AG08396 (cell line): ENCODE measurements at regions not wholly inside any gene's neighbourhood (a gene's known extent, or its start where the extent isn't known, plus 50 kb on each side); places are given as distances from the start of the nearest gene placed in this dataset.

Experiments
- DNase-seq: peaks from one replicate; pipeline ENCODE4 v3.0.0; 2012; ENCODE audit warnings: low spot score, mixed read lengths

DNA sequence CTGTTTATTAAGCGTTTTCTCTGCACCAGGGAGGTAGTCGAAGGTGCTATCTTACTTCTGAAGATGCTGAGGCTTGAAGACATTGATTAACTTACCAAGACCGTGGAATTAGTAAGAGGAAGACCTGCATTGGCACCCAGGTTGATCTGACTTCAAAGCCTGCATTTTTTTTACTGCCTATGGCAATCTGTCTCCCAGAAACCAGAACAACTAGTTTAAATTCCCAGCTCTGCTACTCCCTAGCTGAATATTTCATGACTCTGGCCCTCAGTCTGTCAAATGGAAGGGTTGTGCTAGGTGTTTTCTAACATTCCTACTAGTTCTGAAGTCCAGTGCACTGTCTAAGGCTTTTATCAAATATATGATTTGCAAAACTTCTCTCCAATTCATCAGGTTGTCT, 52.0 kb upstream of the GRAMD1B start:
- no peak for DNase-seq

DNA sequence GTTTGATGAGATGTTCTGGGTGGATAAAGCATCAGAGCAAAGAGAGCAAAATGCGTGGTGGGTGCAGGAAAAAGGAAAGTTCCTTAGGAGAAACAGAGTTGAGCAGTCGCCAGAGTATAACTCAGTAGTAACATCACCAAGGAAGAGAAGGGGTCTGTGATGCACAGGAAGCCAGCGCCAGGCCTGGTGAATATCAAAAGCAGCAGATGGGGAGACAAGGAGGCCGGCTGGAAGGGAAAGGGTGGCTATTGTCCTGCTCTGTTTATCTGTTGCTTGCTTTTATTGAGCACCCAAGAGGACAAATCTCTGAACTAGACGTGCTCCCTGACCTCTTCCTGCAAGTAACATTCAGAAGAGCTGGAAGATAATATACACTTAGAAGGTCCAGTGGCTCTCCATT, 52.7 kb upstream of the GRAMD1B start:
- no peak for DNase-seq

DNA sequence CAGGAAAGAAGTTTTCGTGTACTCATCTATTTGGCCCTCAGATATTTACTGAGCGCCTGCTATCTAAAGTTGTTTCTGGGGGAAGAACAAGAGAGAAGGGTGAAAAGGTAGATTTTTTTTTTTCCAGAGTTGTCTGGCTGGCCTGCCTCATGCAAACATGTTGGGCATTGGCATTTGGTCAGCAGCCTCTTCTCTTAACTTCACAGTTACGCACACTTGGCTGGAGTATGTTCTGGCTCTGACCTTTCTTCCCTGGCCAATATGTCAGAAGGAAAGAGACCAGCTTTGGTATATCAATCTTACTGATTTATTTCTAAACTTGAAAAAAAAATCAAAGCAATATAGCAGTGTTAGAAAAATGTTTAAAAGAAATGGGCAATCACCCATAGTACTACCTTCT, 54.2 kb upstream of the GRAMD1B start:
- DNase-seq: no peak

DNA sequence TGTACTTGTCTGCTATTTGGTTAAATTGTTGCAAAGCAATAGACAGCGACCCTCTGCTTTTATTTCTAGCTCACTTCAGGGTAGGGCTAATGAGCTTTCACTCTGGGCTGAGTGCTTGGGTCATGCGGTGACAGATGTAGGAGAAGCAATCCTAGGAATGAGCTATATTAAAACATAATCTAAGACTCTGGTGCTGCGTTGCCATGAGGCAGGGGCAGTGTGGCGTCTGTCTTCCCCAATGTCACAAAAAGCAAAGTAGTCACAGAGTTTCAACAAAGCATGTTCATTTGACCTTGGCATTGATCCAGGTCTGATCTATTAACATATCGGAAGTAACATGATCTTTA, 55.5 kb upstream of the GRAMD1B start:
- no peak for DNase-seq

DNA sequence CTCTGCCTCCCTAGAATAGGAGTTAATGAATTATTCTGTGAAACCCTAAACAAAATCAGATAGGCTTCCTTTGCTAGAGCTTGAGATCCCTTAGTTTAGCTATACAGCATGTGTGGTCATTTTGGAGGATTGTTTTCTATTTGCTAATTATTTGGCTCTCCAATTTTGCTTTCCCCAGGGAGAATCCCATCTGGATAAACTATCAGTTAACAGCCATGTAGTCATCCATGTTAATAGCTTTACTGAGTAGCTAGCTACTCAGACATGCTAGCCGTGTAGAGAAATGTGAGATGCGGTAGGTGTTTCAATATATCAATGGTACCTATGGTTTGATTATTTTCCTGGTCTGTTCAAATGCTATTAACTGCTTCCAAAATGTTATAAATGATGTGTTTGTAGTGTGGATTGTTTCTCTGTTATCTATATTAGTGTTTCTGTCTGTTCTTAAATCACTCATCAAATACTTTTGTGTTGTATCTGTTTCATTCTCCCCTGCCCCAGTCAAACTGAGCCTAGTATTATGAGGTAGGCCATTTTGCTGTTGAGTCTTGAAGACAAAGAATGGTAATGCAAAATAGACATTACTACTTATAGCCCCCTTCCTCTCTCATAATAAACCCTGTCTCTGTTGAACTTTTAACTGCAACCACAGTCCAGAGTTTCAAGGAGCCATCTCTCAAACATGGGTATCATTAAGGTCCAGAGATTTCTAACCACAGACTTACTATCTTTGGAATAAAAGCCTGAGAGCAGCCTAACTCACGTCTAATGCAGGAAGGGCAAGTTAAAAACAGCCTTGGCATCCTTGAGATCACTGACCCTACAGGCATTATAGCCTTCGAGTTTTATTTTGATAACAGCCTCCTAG, 56.1 kb upstream of the GRAMD1B start:
- no peak for DNase-seq

DNA sequence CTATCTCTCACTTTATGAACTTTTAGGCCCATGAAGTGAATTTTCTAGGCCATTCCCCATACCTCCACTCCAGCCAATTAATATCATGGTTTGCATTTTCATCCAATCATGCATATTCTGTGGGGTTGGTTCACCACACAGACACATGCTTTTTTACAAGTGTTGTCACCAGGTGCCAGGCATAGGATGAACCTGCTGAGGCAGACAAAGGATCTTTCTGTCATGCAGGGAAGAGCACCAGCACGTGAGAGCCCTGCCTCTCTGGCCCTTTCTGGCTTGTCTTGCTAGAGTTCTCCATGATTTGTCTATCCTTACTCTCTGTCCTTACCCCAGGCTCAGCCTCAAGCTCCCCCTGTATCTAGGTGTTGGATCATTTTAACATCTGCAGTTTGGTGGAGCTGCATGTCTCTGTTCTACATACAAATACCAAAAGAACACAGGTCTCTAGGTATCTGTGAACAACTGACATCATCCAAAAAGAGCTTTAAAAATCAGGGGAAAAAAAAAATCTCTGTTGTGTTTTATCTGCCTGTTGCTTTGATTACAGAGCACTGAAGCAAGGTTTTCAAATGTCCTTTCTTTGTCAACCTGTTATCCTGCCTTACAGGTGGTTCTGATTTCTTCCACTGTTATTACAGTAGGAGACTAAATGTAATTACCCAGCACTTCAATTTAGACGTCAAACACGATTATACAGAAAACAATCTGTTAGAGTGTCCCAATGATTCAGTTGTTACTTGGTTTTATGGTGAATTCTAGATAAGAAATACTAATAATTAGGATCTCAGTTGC, 58.4 kb upstream of the GRAMD1B start:
- DNase-seq: no peak

DNA sequence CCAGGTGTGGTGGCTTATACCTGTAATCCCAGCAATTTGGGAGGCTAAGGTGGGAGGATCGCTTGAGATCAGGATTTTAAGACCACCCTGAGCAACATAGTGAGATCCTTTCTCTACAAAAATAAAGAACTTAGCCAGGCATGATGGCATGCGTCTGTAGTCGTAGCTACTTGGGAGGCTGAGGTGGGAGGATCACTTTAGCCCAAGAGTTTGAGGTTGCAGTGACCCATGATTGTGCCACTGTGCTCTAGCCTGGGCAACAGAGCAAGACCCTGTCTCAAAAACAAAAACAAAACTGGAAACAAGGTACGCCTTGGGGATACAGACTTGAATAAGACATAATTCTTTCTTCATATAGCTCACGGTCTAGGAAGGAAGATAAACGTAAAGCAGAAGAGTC, 63.1 kb upstream of the GRAMD1B start:
- DNase-seq: no peak

DNA sequence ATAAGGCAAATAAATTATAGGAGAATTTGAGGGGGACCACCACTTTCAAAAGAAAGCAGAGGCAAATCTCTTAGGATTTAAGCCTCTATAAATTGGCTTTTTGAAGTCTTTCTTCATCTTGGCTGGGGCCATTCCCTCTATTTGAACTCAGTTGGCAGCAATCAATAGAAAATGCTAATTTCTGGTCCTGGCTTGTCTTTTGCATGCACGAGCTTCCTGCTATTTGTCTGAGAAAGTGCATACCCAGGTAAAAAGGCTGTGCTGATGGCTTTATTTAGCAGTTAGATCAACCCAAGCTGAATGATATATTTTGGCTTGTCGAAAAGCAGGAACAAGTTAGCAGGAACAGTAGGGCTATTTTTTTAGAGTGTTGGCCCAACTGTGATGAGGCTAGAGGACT, 64.1 kb upstream of the GRAMD1B start:
- no peak for DNase-seq

DNA sequence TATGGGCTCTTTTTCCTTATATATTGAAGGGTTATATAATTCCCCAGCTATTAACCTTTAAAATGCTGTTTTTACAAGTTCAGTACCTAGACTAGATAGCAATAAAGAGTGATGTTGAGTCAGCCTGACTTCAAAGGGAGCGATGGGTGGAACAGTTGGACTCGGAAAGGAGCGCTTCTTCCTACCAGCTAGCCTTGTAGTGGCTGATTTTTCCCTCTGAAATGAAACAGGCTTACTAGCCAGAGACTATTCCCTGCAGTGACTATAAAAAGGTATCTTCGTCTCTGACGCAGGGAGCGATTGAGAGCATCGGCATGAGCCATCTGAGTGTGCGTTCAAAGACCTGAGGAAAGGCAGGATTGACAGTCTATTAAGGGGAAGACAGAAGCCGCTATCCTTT, 66.0 kb upstream of the GRAMD1B start:
- no peak for DNase-seq

DNA sequence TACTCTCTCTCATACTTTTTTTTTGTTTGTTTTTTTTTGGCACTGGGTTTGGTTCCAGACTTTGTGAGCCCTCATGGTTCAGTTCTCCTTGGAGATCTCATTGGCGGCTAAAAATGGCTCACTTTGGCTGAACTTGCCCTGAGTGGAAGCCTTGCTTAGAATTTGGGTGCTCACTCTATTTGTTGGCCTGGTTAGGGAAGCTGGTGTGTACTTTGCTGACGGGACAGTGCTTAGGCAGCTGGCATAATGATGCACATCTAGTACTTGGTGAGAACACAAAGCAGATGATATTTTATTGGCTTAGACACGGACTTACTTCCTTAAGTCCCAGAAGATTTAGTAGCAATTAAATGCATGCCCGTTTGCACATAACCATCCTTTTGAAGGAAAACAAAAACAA, 66.5 kb upstream of the GRAMD1B start:
- DNase-seq: no peak

DNA sequence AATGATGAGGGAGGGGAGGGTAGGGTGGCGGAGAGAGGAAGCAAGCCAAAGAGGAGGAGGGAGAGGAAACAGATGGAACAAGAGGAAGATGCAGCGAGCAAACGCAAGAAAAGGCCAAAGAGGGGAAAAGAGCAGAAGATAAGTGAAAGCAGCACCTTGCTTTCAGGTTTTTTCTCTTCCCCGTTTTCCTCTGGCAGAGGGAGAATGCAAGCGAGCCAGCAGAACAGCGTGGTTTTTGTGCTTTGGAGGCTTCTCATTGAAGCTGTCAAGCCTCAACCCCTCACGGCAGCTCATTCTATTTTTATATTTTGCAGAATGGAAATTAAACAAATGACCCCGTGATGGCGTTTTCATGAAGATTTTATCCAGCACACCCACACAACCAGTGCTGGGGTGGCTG, 67.1 kb upstream of the GRAMD1B start:
- no peak for DNase-seq

DNA sequence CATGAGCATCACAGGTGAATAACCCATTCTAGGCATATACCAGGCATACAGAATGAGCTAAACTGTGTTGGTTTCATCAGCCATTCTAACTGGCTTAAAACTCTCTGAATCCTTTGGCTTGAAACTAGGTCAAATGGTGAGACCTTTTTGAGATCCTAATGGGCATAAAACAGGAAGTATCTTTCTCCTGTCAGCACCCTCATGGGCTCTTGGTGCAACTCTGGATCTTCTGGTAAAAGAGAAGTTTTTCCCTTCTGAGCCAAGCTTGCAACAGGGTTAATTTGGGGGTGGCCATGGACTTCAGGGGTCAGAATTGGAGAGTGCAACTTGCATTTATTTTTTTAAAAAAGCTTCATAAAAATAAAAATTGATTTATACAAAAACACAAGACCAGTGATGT, 67.9 kb upstream of the GRAMD1B start:
- no peak for DNase-seq

DNA sequence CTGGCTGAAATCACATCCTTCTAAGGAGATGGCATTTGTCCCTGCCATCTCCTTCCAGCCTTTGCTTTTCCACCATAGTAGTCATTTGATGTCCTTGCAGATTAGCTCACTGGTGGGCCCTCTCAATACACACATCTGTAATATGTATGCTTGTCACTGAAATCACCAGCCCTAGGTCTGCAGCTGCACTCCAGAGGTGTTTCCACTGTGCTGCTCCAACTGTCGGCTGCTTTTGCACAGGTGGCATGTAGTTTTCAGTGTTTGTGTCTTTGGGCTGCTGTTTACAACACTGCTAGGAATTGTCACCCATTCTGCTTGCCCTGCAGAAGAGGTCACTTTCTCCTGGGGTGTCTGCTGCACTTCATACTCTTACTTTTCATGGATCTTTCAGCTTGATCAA, 69.0 kb upstream of the GRAMD1B start:
- no peak for DNase-seq

DNA sequence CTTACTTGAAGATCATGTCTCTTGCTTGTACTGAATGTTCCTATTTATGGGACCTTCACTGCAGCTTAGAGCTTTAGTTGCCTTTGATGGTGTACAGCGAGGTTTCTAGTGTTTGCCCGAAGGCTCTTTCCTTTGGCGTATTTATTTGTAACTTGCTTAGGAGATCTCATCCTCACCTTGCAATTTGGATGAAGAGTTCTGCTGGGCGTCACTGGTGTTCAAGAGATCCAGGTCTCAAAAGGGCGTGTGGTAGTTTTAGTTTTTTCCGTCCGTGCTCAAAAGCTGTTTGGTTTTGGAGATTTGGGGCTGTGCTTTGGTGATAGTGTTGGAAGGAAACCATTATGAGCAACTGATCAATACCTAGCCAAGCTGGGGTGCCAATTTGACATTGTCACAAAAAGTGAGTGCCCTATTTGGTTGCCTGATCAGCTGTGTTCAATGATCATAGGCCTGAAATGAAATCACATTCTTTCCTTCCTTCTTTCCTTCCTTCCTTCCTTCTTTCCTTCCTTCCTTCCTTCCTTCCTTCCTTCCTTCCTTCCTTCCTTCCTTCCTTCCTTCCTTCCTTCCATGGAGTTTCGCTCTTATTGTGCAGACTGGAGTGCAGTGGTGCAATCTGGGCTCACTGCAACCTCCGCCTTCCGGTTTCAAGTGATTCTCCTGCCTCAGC, 69.7 kb upstream of the GRAMD1B start:
- DNase-seq: no peak

DNA sequence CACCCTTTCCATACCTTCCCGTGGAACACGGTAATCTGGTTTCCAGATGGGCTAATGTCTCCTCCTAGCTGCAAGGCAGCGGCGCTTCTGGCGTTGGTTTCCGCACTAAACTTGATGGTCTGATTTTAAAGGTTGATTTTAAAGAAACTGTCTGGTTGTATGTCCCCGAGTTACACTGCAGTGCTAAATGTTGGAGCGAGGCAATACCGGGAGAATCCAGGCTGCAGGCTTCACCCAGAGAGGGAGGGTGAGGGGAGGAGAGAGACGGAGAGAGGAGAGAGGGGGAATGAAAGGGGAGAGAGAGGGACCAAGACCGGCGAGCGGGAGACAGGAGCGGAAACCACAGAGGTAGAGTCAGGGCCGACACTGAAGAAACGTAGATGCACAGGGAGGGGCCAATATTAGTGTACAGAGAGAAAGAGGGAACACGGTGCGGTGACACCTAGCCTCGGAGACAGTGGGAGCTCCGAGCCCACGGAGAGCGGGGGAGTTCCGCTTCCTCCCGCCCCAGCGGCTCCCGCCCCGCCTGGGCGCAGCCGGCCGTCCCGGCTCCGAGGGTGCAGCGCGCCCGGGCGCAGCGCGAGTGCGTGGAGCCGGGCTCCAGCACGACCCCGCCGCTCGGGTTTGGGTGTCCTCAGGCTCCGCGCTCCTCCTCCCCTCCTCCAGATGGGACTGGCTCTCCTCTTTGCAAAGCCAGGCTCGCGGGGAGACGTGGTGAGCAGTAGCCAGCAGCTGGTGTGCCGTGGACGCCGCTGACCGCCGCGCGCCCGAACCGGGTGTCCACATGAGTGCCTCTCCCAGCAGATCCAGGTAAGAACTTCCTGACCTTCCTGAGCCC, 71.9 kb upstream of the GRAMD1B start:
- no peak for DNase-seq

DNA sequence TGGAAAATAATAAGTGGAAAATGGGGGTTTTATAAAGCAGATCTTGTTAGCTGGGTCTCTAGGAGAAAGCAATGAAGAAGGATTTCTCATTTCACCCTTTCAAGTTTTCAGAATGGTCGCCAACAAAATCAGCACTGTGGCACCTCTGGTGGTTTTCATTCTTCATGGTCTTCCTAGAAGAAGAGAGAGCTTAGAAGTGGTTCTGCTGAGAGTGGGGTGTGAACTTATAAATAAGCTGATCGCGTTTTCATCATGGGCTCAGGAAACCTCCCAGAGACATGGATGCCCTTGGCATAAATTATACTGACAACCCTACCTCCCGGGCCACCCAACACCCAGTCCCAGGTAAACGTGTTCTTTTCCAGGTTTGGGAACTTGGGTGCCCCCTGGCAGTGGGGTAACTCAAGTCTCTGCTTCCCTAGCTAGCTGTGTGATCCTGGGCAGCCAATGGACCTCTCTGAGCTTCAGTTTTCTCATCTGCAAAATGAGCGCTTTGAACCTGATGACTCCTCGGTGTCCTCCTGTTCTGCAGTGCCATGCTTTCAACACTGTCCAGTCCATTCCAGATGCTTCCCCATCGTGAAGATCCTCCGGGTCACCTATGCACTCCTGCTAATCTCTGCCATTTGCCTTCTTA, 72.6 kb upstream of the GRAMD1B start:
- DNase-seq: no peak

DNA sequence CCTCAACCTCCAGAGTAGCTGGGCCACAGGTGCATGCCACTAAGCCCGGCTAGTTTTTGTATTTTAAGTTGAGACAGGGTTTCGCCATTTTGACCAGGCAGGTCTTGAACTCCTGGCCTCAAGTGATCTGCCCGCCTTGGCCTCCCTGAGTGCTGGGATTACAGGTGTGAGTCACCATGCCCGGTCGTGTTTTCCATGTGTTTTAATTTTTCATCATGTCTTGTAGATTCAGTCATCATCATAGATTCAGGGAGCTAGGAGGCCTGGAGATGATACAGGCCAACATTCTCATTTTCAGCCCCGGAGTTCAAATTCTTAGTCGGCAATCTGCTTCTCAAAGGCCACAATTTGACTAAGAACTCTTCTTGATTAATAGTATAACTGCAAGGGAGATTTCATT, 73.5 kb upstream of the GRAMD1B start:
- no peak for DNase-seq

DNA sequence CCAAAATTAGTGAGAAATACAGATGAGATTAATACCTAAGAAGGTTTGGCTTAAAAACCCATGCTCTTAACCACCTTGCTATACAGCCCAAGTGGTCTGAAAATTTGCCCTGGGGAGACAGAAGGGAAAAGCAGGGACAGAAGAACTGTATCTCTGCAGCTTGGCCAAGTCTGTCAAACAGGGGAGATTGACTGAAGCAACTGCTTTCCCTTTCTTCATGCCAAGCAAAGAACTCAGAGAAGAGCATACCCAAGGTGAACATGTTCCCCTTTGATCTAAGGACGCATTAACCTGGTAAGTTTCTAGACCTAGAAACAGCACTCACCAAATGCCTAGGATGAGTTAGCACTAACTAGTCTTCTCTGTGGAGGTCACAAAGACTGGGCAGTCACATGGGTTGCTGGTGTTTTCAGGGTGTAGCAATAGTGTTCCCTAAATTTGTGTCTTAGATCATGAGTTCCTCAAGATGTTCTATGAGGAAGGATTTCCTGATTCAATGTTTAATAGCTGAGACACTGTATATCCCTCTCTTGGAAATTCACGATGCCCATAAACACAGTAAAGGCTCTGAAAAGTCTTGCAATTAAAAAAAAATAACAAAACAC, 75.6 kb upstream of the GRAMD1B start:
- no peak for DNase-seq

DNA sequence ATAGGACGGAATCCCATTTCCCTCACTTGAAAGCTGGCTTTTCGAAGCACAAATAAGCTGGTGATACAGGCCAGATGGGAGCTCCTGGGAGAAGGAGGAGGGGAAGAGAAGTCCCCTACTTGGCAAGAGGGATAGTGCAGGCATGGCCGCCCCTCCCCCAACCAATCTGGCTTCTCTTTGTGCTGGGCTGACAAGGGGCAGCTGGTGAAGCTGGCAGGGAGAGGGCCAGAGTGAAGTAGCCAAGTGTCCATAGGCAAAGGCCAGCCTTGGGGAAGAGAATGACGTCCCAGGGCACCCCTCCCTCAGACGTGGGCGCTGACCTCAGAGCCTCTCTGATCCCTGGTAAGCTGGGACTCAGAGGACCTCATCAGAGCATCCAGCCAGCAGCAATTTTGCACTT, 78.7 kb upstream of the GRAMD1B start:
- DNase-seq: no peak

DNA sequence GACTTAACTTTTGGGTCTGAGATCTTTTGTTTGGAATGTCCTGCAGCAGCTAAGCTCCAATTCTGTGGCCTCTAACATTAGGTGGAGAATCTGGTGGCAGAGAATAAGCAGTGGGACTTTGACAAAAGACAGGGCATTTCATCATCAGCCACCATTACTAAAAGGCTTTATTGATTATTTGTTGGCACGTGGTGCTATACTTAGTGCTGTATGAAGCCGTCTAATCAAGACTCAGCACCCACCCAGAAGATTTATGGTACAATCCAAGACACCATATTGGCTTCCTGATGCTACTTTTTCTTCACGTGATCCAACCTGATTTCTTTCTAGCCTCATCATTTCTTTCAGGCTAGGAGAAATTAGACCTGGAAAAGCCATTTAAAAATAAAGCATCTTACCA, 80.7 kb upstream of the GRAMD1B start:
- DNase-seq: no peak

DNA sequence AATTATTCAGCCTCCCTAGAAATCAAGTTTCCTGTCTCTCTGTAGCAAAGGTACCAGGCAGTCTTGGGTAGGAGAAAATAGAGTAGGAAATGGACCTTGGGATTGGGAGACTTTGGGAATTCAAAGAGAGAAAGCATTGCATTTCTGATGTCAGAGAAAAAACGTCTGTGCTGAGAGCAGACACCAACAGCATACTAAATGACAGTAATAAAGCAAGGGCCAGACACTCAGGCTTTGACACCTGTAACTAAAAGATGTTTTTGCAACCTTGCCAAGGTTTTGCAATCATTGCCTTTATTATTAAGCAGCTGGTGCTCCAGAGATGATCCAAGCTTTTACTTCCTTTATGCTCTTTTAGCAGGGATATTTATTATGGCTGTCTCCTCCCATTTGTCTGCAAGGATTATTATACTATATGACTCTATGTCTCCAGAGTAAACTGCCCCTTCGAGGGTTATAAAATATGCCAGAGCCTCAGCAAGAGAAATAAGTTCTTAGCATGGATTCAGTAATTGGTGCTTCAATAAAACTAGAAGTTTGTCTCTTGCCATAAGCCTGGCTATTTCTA, 85.2 kb upstream of the GRAMD1B start:
- no peak for DNase-seq
